ENCODE measurements at regions not wholly inside any gene's neighbourhood (a gene's known extent, or its start where the extent isn't known, plus 50 kb on each side); places are given as distances from the start of the nearest gene placed in this dataset.
"Not testable (repeated sequence)": the region's sequence is repeated elsewhere in the genome, so short reads cannot be mapped to it uniquely, and the experiment has no call there.

DNA sequence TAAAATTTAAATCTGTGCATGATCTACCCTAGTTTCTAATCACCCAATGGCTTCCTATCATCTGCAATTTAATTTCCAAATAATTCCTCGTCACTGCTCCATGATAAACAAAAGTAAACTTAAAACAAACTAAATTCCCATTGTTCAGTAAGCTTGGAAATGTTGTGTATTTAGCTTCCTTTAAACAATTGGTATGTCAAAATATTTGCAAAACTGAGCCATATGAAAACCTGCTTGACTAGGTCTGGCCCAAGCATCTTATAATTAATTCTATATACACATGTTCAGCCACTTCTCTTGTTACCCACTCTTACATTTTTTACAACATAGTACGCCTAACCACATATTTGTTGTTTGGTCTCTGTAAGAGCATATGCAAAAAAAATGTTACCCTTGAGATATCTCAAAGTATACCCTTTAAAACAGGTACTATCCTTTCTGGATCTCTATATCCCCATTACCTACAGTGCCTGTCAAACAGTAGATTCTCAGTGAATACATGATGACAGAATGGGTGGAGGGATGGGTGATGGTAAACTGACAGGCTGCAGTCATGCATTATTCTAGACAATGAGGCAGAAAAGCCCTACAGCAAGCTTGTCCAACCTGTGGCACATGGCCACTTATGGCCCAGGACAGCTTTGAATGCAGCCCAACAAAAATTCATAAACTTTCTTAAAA lies 1277.9 kb upstream of the TENM4 start:
- DNase-seq (ENCODE audit: low read depth, low spot score) = no peak

DNA sequence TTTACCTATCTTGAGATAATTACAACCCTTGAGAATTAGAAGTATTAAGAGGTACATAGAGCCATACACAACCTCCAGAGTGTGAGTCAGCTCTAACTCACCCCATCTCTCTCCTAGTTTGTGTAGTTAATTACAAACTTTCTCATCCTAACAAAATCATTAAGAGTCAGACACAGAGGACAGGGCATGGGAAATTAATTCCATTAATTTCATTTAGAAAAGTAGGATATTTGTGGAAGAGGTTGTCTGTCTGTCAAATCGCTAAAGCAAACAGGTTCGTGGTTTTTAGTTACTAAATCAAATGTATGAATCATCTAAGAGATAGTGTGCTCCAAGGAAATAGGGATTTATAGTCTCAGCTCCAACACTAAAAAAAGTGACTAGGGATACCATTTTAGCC lies 1261.4 kb upstream of the TENM4 start:
- DNase-seq (ENCODE audit: low read depth, low spot score) = no peak

DNA sequence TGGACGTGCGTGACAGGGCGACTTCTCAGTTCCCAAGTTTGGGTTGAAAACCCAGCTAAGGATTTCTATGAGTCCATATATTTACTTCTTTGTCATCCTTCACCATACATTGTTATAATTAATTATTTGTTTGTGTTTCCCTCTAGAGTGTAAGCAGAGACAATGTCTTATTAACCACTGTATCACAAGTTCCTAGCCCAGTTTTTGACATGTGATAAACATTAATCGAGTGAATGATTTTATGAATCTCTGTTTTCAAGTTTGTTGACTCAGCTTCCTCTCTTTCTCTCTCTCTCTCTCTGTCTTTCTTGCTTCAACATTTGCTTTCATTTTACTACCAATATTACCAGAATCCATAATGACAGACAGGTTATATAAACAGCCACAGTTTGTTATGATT lies 1259.6 kb upstream of the TENM4 start:
- no peak for DNase-seq (ENCODE audit: low read depth, low spot score)

DNA sequence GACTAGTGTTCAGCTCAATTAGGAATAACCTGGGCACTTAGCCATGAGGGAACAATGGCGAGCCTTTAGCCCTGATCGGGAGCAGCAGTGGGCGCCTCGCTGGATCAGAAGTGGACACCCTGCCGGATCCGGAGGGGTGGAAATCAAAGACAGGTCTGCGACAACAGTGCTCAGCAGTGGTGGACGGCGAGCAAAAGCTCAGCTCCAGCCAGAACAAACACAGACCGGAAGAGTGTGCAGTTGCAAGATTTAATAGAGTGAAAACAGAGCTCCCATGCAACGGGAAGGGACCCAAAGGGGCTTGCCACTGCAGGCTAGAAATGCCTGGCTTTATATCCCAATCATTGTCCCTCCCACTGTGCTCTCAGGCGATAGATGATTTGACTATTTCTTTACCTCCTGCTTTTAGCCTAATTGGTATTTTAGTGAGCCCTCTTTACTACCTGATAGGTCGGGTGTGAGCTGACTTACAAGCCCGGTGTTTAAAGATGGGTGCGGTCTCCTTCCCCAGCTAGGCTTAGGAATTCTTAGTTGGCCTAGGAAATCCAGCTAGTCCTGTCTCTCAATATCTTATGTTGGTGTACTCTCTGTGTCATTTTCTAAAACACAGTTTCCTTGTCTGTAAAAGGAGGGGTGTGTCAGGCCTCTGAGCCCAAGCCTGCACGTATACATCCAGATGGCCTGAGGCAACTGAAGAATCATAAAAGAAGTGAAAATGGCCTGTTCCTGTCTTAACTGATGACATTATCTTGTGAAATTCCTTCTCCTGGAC lies 1258.8 kb upstream of the TENM4 start:
- not testable (repeated sequence) for DNase-seq (ENCODE audit: low read depth, low spot score)

DNA sequence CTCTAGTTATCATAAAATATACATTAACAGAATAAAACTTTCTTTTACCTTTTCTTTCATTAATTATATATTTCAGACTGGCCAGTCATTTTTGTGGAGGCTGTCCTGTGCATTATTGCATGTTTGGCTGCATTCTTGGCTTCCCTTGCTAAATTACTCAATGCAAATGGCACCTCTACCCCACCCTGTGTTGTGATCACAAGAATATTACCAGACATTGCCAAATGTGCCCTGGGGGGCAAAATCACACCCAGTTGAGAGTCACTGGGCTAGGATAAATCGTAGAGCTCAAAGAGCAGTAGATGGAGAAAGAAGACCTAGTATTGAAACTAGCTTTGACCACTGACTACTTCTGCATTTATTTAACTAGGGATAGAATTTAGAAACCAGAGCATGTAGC lies 1257.8 kb upstream of the TENM4 start:
- DNase-seq (ENCODE audit: low read depth, low spot score) = no peak

DNA sequence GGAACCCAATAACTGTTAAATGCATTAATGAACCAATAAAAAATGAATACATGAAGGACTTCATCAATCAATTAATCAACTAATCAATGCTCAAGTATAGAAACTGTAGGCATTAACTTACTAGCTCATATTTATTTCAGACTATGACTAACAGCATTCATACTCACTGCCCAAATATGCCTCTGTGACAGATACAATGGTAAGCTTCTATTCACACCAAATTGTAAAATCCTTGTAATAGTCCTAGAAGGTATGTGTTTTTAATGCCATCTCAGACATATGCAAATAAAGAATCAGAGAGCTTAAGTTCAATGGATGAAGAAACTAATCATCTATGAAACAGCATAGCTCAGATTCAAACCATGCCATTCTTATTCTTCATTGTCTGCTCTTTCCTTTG lies 1253.6 kb upstream of the TENM4 start:
- no peak for DNase-seq (ENCODE audit: low read depth, low spot score)

DNA sequence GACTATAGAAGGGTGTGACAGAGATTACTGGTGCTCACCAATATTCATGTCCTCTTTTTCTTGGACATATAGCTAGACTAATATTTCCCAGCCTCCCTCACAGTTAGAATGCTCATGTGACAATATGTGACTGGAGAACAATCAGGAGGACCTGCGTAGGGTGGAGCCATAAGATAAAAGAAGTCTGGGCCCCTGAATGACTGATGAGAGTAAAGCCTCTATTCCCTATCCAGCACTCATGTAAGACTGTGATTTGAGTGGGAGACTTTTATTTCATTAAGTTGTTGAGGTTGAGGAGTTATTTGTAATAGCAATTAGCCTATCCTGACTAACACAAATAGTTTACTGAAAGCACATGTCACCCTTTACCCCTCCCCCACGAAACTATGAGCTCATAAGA lies 1247.1 kb upstream of the TENM4 start:
- no peak for DNase-seq (ENCODE audit: low read depth, low spot score)

DNA sequence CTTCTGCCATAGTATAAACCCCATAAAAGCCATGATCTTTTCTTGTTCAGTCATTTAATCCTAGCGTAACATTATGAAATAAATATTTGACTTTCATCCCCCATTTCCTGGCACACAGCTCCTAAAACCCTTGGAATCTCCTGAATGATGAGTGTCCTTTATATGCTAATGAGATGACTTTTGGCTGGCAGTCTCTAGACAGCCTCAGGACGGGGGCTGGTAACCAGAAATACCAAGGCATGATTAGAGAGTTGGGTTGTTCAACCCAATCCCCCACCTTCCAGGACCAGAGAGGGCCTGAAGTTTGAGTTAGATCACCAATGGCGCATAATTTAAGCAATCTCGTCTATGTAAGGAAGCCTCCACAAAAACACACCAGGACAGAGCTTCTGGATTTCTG lies 1246.1 kb upstream of the TENM4 start:
- no peak for DNase-seq (ENCODE audit: low read depth, low spot score)

DNA sequence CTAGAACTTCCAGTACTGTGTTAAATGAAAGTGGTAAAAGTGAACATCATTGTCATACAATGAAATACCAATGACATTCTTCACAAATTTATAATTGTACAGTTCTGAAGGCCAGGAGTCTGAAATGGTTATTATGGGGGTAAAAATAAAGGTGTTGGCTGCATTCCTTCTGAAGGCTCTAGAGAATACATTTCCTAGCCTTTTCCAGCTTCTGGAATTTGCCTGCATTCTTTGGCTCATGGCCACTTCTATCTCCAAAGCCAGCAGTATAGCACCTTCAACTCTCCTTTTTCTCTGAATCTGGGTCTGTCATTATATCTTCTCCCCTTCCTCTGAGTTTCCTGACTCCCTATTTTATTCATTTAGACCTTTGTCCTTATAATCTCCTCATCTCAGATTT lies 1232.7 kb upstream of the TENM4 start:
- DNase-seq (ENCODE audit: low read depth, low spot score) = no peak

DNA sequence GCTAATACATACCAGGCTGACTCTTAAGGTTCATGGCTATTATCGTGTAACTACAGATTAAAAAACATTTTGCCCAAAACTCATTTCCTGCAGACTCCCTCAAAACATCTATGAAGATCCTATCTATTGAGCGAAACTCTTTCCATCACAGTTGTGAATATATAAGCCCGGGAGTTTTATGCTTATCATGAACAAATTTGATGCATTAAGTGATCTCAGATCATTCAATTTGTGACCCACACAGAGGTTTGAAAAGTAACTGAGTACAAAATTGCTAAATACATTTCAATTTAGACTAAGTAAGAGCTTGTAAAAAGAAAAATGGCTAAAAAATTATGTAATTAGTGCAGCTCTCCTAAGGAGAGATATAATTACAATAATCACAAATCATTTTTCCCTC lies 1228.8 kb upstream of the TENM4 start:
- DNase-seq (ENCODE audit: low read depth, low spot score) = no peak

DNA sequence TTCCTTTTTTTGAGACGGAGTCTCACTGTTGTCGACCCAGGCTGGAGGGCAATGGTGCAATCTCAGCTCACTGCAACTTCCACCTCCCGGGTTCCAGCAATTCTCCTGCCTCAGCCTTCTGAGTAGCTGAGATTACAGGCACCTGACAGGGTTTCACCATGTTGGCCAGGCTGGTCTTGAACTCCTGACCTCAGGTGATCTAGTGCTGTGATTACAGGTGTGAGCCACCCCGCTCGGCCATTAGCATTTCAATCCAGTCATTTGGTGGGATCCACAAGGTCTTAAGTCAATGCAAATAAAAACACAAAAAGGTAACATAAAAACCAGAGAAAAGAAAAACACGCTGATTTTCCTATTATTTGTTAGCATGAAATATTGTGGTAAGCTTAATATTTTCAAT lies 1227.2 kb upstream of the TENM4 start:
- no peak for DNase-seq (ENCODE audit: low read depth, low spot score)

DNA sequence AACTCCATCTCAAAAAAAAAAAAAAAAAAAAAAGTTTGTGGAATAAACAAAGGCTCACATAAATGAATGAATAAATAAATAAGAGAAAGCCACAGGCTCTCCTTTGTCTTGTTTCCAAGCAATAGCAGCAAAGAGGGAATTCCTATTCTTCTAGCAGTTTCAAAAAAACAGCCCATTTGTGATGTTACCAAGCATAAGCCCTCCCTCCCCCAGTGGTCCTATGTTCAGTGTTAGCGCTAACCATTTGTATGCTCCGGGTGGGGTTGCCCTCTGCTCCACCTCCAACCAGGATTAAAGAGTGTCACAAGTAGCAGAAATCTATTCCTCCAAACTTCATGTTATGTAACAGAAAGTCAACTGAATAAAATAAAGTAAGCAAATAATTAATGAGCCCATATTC lies 1215.0 kb upstream of the TENM4 start:
- DNase-seq (ENCODE audit: low read depth, low spot score) = no peak

DNA sequence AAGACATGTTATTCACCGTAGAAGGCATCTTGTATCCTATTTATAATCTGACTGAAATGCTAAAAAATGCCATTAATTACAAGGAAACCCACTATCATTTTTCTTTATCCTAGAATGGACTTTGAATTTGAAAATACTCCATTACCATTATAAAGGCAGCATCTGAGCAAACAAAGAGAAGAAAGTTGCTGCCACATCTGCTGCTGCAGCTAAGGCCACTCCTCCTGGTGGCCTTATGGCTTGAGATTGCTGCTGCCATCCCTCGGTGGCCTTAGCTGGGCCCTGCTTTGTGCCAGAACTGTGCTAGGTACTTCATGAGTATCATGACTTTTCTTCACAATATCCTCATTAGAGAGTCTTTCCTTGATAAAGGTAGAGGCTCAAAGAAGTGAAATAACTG lies 1210.1 kb upstream of the TENM4 start:
- no peak for DNase-seq (ENCODE audit: low read depth, low spot score)

DNA sequence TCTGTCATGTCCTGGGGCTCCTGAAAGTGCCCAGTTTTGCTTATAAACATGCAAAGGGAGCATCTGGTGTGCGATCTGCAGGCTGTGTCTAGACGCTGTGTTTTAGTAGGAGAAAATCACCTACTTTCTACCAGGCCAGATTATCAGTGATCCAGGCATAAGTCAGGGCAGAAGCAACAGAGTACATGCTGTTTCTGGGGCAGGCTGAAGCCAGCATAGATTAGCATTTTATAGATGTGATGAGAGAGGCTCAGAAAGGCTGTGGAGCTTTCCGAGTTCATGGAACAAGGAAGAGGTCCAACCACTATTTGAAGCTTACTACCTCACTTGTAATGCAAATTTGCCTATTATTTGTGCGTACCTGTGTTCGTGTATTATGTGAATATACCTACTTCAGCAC lies 1208.4 kb upstream of the TENM4 start:
- DNase-seq (ENCODE audit: low read depth, low spot score) = no peak

DNA sequence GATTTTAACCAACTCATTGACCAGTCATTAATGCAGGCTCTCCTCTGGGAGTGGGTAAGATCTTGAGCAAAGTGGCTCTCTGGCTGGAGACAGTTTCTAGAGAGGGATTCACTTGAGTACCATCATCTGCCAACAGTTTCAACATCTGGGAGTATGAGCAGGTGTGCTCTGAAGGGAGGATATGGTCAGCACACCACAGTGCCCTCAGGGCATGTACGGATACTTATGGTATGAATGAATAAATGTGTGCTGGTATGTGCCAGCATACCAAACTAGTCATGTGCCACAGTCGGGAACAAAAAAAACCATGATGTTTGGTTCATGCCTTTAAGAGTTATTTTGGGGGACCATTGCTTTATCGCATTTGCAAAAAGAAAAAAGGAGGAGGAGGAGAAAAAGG lies 1197.5 kb upstream of the TENM4 start:
- DNase-seq (ENCODE audit: low read depth, low spot score) = no peak

DNA sequence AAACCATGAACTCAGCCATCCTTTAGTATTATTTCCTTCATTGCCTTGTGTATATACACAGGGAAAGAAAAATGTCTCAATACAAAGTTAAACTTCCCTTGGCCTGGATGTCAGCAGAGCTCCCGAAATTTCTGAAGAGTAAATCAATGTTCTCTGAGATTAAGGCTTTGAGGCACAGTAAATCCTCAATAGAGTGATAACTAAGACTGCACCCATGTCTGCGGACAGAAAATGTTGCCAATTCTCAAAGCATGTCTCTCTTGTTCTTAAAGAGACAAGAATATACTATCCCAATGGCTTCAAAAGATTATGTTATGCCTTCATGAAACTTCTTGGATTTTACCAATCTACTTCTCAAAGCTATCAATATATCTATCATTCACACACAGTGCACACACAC lies 1196.7 kb upstream of the TENM4 start:
- no peak for DNase-seq (ENCODE audit: low read depth, low spot score)

DNA sequence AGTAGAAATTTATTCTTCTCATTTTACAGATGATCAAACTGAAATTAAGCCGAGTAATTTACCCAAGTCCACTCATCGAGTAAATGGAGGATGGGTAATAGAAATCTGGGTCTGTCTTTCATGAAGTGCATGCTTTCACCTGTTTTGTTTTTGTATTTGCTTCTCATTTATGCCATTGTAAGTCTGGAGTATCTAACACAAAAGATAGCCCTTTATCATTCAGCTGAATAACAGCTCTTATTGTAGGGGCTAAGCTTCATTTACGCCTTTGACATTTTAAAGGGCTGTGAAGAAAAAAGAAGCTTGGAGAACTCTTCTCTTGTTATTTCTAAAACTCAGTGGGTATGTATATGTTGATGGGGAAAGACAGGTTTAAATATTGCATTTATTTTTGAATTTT lies 1196.2 kb upstream of the TENM4 start:
- DNase-seq (ENCODE audit: low read depth, low spot score) = no peak

DNA sequence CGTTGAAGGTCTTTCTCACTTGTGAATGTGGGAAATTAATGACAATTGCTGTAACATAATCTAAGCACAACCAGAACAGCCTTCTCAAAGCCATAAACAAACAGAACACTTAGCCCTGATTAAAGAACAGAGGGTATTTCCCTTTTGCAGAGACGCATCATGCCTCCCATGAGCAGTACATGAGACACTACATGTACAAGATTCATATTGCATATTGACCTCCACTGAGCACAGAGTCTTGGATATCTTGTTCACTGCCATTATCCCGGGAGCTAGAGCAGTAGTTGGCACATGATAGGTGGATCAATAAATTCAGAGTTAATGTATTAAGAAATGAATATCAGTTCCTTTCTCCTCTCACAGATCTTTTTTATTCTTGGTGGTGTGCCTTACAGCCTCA lies 1194.3 kb upstream of the TENM4 start:
- DNase-seq (ENCODE audit: low read depth, low spot score) = no peak

DNA sequence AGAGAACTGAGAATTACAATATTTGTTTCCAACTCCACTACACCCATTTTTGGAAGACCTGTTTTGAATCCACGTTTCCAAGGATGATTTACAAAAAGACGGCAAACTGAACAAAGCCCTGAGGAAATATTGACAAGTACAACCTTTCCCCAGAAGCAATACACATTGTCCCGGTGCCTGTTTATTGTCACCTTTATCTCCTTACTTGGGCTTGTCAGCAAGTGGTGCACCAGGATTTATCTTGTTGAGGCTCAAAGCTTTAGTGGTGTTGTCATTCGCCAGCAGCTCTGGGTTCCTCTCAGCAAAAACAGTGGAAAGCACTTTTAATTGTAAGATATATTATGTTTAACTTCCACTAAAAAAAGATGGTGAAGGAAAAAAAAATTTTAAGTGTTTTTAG lies 1191.9 kb upstream of the TENM4 start:
- no peak for DNase-seq (ENCODE audit: low read depth, low spot score)

DNA sequence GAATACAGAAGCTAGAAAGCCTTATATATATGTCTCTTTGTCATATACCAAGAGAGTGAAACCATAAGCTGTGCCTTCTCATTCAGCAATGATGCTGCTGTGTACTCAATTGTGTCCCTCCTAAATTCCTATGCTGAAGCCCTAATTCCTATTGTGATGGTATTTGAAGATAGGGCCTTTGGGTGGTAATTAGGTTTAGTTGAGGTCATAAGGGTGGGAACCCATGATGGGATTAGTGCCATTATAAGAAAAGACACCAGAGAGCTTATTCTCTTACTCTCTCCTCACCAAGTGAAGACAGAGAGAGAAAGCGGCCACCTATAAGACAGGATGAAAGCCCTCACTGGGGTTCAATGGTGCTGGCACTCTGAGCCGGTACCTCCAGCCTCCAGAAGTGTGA lies 1191.3 kb upstream of the TENM4 start:
- DNase-seq (ENCODE audit: low read depth, low spot score) = no peak

DNA sequence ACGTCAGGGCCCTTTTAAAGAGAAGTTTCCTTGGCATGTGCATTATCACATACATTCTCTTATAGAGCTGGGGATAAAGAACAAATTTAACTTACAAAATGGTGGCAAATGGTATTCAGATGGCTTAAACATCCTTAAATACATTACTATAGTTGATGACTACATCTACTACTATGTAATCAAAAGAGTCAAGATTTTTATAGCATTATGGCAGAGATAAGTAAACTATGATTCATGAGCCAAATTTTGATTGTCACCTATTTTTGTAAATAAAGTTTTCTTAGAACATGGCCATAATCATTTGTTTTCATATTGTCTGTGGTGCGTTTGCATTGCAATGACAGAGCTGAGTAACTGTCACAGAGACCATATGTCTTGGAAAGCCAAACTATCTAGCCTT lies 1188.6 kb upstream of the TENM4 start:
- no peak for DNase-seq (ENCODE audit: low read depth, low spot score)

DNA sequence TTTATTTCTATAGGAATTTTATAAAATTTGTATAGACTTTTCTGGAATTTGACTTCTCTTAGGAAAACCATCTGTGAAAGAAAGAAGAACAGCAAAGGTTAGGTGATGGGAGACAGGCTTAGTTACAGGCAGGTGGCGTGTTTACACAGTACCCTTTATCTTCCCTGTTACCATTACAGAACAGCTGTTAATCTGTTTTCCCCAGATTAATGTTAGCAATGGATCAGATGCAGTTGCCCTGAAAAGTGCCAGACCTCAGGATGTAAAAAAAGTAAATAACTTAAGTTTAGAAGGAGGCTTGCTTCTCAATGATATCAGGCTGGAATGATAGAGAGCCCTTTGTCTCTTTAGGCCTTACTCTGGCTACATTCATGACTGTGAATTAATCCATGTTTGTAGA lies 1186.5 kb upstream of the TENM4 start:
- DNase-seq (ENCODE audit: low read depth, low spot score) = no peak

DNA sequence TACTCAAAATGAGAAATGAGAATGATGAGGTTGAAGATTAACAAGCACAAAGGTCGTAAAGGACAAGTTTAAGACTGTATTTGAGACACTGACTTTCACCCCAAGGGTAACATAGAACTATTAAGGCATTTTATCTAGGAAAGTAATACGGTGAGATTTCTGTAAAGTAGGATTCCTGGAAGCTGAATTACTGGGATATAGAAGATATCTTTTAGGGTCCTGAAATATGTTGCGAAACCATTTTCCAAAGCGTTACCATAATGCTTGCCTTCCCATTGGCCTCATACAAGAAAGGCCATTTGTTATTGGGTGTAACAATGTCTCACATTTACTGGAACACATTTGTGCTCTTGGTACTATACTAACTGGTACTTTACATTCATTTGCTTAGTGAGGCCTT lies 1185.9 kb upstream of the TENM4 start:
- no peak for DNase-seq (ENCODE audit: low read depth, low spot score)

DNA sequence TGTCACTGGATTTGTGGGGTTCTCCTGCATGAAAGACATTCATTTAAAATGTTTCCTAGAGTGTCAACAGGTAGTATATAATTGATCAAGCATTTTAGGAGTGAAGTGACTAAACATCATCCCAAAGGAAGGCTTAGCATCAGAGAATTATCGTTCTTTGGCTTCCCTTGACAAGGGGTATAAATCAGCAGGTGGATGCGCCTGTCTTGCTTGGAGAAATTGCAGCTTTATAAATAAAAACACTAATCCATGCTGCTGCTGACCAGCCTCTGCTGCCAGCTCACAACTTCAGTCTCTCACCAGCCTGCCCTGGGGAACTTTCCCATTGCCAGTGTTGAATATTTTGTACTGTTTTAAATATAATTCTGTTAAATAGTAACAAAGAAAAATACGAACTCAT lies 1184.7 kb upstream of the TENM4 start:
- no peak for DNase-seq (ENCODE audit: low read depth, low spot score)
